HepG2 (cell line): ENCODE measurements at regions not wholly inside any gene's neighbourhood (a gene's known extent, or its start where the extent isn't known, plus 50 kb on each side); places are given as distances from the start of the nearest gene placed in this dataset.

Experiments
- ADNP ChIP-seq: sonication (generic); formaldehyde crosslinking; IDR thresholded peaks from 2 replicates; pipeline ENCODE4 v1.4.0; 2020; ENCODE audit warnings: missing genetic modification reagents
- HNRNPK ChIP-seq: fragments of 200-400 bp; formaldehyde crosslinking; IDR thresholded peaks from 2 replicates; pipeline ENCODE4 v1.6.1; 2018; ENCODE audit warnings: low read length, low read depth, moderate library complexity, mild to moderate bottlenecking; ENCODE audit not compliant: poor library complexity, severe bottlenecking
- HOXD1 ChIP-seq: sonication (generic); formaldehyde crosslinking; IDR thresholded peaks from 2 replicates; pipeline ENCODE4 v1.5.0; 2020; ENCODE audit warnings: missing genetic modification reagents
- KAT8 ChIP-seq: IDR thresholded peaks from 2 replicates; pipeline ENCODE4 v1.6.1; 2016; ENCODE audit warnings: missing genetic modification reagents, missing compliant biosample characterization
- MBNL3 ChIP-seq: fragments of 250-450 bp; sonication (Bioruptor Pico); conservative IDR thresholded peaks from 2 replicates; pipeline ENCODE4 v1.8.0; 2022; ENCODE audit warnings: mild to moderate bottlenecking, inconsistent platforms
- MTA1 ChIP-seq: sonication (generic); formaldehyde crosslinking; IDR thresholded peaks from 2 replicates; pipeline ENCODE4 v1.4.0; 2020; ENCODE audit warnings: missing genetic modification reagents, mild to moderate bottlenecking, borderline replicate concordance
- PHF21A ChIP-seq: sonication (generic); formaldehyde crosslinking; IDR thresholded peaks from 2 replicates; pipeline ENCODE4 v1.5.0; 2020; ENCODE audit warnings: mild to moderate bottlenecking, missing genetic modification reagents
- RARA ChIP-seq: IDR thresholded peaks from 2 replicates; pipeline ENCODE4 v1.6.1; 2016; ENCODE audit warnings: missing genetic modification reagents, missing compliant biosample characterization
- REPIN1 ChIP-seq: sonication (generic); formaldehyde crosslinking; IDR thresholded peaks from 2 replicates; pipeline ENCODE4 v1.8.0; 2022; ENCODE audit warnings: missing genetic modification reagents, low read depth, mild to moderate bottlenecking, borderline replicate concordance
- REXO4 ChIP-seq: sonication (generic); formaldehyde crosslinking; IDR thresholded peaks from 2 replicates; pipeline ENCODE4 v1.8.0; 2022; ENCODE audit warnings: missing genetic modification reagents, mild to moderate bottlenecking, borderline replicate concordance
- RFX1 ChIP-seq: fragments of 450-650 bp; IDR thresholded peaks from 2 replicates; pipeline ENCODE4 v1.6.1; 2017
- RXRA ChIP-seq: sonication (generic); formaldehyde crosslinking; IDR thresholded peaks from 2 replicates; pipeline ENCODE4 v1.5.1; 2020; ENCODE audit warnings: missing genetic modification reagents
- SNAPC2 ChIP-seq: sonication (generic); formaldehyde crosslinking; IDR thresholded peaks from 2 replicates; pipeline ENCODE4 v1.8.1; 2022; ENCODE audit warnings: mild to moderate bottlenecking, missing genetic modification reagents
- SPEN ChIP-seq: sonication (generic); formaldehyde crosslinking; IDR thresholded peaks from 2 replicates; pipeline ENCODE4 v1.5.1; 2020; ENCODE audit warnings: low read depth, mild to moderate bottlenecking, missing genetic modification reagents
- TGIF2 ChIP-seq: IDR thresholded peaks from 2 replicates; pipeline ENCODE4 v1.6.1; 2016; ENCODE audit warnings: control low read depth, missing compliant biosample characterization
- WIZ ChIP-seq: sonication (generic); formaldehyde crosslinking; IDR thresholded peaks from 2 replicates; pipeline ENCODE4 v1.5.1; 2020; ENCODE audit warnings: mild to moderate bottlenecking, missing genetic modification reagents
- XRCC5 ChIP-seq: fragments of 200-400 bp; formaldehyde crosslinking; optimal IDR thresholded peaks from 2 replicates; pipeline ENCODE3; 2017; ENCODE audit warnings: mild to moderate bottlenecking, low read length
- ZBTB4 ChIP-seq: sonication (generic); formaldehyde crosslinking; IDR thresholded peaks from 2 replicates; pipeline ENCODE4 v1.4.0; 2020; ENCODE audit warnings: missing genetic modification reagents, mild to moderate bottlenecking, borderline replicate concordance
- ZFX ChIP-seq: sonication (generic); formaldehyde crosslinking; IDR thresholded peaks from 2 replicates; pipeline ENCODE4 v1.4.0; 2020; ENCODE audit warnings: mild to moderate bottlenecking, low read depth, missing genetic modification reagents, moderate library complexity
- ZIK1 ChIP-seq: sonication (generic); formaldehyde crosslinking; IDR thresholded peaks from 2 replicates; pipeline ENCODE4 v1.5.0; 2020; ENCODE audit warnings: mild to moderate bottlenecking, low read depth, missing genetic modification reagents, borderline replicate concordance
- ZNF235 ChIP-seq: sonication (generic); formaldehyde crosslinking; IDR thresholded peaks from 2 replicates; pipeline ENCODE4 v1.8.1; 2023; ENCODE audit warnings: mild to moderate bottlenecking, missing genetic modification reagents, borderline replicate concordance
- ZNF24 ChIP-seq: fragments of 450-650 bp; IDR thresholded peaks from 2 replicates; pipeline ENCODE4 v1.6.1; 2017; ENCODE audit warnings: antibody characterized with exemption, mild to moderate bottlenecking
- ZNF317 ChIP-seq: sonication (generic); formaldehyde crosslinking; IDR thresholded peaks from 2 replicates; pipeline ENCODE4 v1.5.0; 2020; ENCODE audit warnings: mild to moderate bottlenecking, missing genetic modification reagents
- ZNF331 ChIP-seq: sonication (generic); formaldehyde crosslinking; IDR thresholded peaks from 2 replicates; pipeline ENCODE4 v1.4.0; 2020; ENCODE audit warnings: missing genetic modification reagents
- ZNF335 ChIP-seq: sonication (generic); formaldehyde crosslinking; IDR thresholded peaks from 2 replicates; pipeline ENCODE4 v1.4.0; 2020; ENCODE audit warnings: missing genetic modification reagents
- ZNF431 ChIP-seq: sonication (generic); formaldehyde crosslinking; IDR thresholded peaks from 2 replicates; pipeline ENCODE4 v1.9.0; 2022; ENCODE audit warnings: missing genetic modification reagents, low read depth, mild to moderate bottlenecking, borderline replicate concordance
- ZNF510 ChIP-seq: sonication (generic); formaldehyde crosslinking; IDR thresholded peaks from 2 replicates; pipeline ENCODE4 v1.4.0; 2020; ENCODE audit warnings: low read depth, mild to moderate bottlenecking, missing genetic modification reagents
- ZNF598 ChIP-seq: sonication (generic); formaldehyde crosslinking; IDR thresholded peaks from 2 replicates; pipeline ENCODE4 v1.5.1; 2020; ENCODE audit warnings: mild to moderate bottlenecking, missing genetic modification reagents, borderline replicate concordance
- ZNF629 ChIP-seq: sonication (generic); formaldehyde crosslinking; conservative IDR thresholded peaks from 2 replicates; pipeline ENCODE4 v1.5.0; 2020; ENCODE audit warnings: missing genetic modification reagents
- ZNF839 ChIP-seq: sonication (generic); formaldehyde crosslinking; IDR thresholded peaks from 2 replicates; pipeline ENCODE4 v1.4.0; 2020; ENCODE audit warnings: missing genetic modification reagents, mild to moderate bottlenecking, borderline replicate concordance
- ZSCAN25 ChIP-seq: sonication (generic); formaldehyde crosslinking; IDR thresholded peaks from 2 replicates; pipeline ENCODE4 v1.8.0; 2022; ENCODE audit warnings: mild to moderate bottlenecking, missing genetic modification reagents

- TF ChIP-seq ZNF317 (CRISPR knock-in tag) (0 out of 2 replicates have a peak, but pooled peaks have one; percentile 32), ADNP (no peak), XRCC5 (peak; percentile 51), HNRNPK (no peak), MTA1 (CRISPR knock-in tag) (0 out of 2 replicates have a peak, but pooled peaks have one; percentile 43), REXO4 (CRISPR knock-in tag) (no peak), ZBTB4 (CRISPR knock-in tag) (no peak), PHF21A (CRISPR knock-in tag) (peak; percentile 62; the same call in 1 of the 2 replicates), ZNF839 (CRISPR knock-in tag) (no peak), ZNF629 (CRISPR knock-in tag) (peak; percentile 59; the same call in 1 of the 2 replicates), SNAPC2 (CRISPR knock-in tag) (no peak), ZNF598 (CRISPR knock-in tag) (peak; percentile 28; the same call in 1 of the 2 replicates), RXRA (peak; percentile 24; the same call in 1 of the 2 replicates), ZNF510 (CRISPR knock-in tag) (no peak), KAT8 (CRISPR knock-in tag) (0 out of 2 replicates have a peak, but pooled peaks have one; percentile 33), RARA (CRISPR knock-in tag) (0 out of 2 replicates have a peak, but pooled peaks have one; percentile 29), RFX1 (no peak), MBNL3 (no peak), ZNF24 (no peak), ZNF331 (CRISPR knock-in tag) (peak; percentile 33; the same call in 1 of the 2 replicates), ZFX (peak; percentile 88), ZNF235 (no peak), HOXD1 (no peak), SPEN (peak; percentile 28; the same call in 1 of the 2 replicates), ZSCAN25 (CRISPR knock-in tag) (peak; percentile 30; the same call in 1 of the 2 replicates), TGIF2 (0 out of 2 replicates have a peak, but pooled peaks have one; percentile 25), ZNF431 (no peak), REPIN1 (CRISPR knock-in tag) (no peak), ZIK1 (CRISPR knock-in tag) (0 out of 2 replicates have a peak, but pooled peaks have one; percentile 30), ZNF335 (CRISPR knock-in tag) (no peak), WIZ (CRISPR knock-in tag) (no peak)
- TF ChIP-seq, all 625 proteins: peak for 71
These were observed 50.0 kb upstream of the FAM20C start (continued) for GRCh38 chr7:142248-142941.
